Activated T-helper 1 cell treated with anti-CD3 and anti-CD28 coated beads, Interleukin-12 subunit alpha, Interleukin-12 subunit beta, Interleukin-2, Interleukin-4 antibody, amounts not matched to agents 30 ng/mL and 10 ng/mL and 1 ng/mL, durations not matched to agents 14 hours and 24 hours and 36 hours (primary cell): ENCODE measurements at regions not wholly inside any gene's neighbourhood (a gene's known extent, or its start where the extent isn't known, plus 50 kb on each side); places are given as distances from the start of the nearest gene placed in this dataset.
"Not testable (repeated sequence)": the region's sequence is repeated elsewhere in the genome, so short reads cannot be mapped to it uniquely, and the experiment has no call there.

Experiments
- DNase-seq: peaks from one replicate; pipeline ENCODE4 v3.0.0; 2021; ENCODE audit warnings: low spot score
- H3K27ac Mint-ChIP-seq: one replicate; pipeline ENCODE4 v1.8.0; 2021; ENCODE audit warnings: mild to moderate bottlenecking, mixed read lengths
- H3K27me3 Mint-ChIP-seq: one replicate; pipeline ENCODE4 v1.8.0; 2022; ENCODE audit warnings: mild to moderate bottlenecking, moderate library complexity, mixed read lengths; ENCODE audit not compliant: insufficient read depth
- H3K36me3 Mint-ChIP-seq: one replicate; pipeline ENCODE4 v1.8.0; 2021; ENCODE audit warnings: low read depth, mixed read lengths
- H3K4me1 Mint-ChIP-seq: one replicate; pipeline ENCODE4 v1.8.0; 2021; ENCODE audit warnings: low read depth, mixed read lengths
- H3K4me3 Mint-ChIP-seq: one replicate; pipeline ENCODE4 v1.8.0; 2021; ENCODE audit warnings: mild to moderate bottlenecking, moderate library complexity, mixed read lengths
- H3K9me3 Mint-ChIP-seq: one replicate; pipeline ENCODE4 v1.8.0; 2021; ENCODE audit warnings: mixed read lengths
- intact Hi-C: fragments of 100-400 bp; cut with micrococcal nuclease; formaldehyde crosslinking; loops from one replicate; pipeline ENCODE4 v1.15.1; 2024

DNA sequence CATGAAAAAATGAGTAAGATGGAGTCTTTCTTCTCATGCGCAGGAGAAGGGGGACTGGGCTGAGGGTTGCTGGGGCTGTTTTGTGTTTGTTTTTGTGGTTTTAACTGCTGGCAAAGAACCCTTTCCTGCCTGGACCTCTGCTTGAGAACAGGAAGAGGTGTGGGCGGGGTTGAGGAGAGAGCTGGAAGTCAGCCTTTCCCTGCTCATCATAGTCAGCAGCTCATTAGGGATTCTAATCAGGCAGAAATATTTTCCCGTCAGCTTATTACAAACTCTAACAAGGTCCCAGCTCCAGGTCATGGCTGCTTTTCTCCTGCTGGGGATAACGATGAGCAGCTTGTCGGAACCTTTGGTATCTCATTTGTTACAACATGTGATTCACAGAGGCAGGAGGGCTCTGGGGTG, 185.0 kb upstream of the NRXN3 start:
- Mint-ChIP-seq H3K4me1 (peaks cover 18% of the 10 kb centered on the region), H3K36me3 (no peaks in the 10 kb centered on the region), H3K27ac (no peak overlapping the region), H3K27me3 (no peaks in the 10 kb centered on the region), H3K9me3 (no peaks in the 10 kb centered on the region), H3K4me3 (no peak overlapping the region)
- no peak for DNase-seq
- intact Hi-C loops: no loop called here

DNA sequence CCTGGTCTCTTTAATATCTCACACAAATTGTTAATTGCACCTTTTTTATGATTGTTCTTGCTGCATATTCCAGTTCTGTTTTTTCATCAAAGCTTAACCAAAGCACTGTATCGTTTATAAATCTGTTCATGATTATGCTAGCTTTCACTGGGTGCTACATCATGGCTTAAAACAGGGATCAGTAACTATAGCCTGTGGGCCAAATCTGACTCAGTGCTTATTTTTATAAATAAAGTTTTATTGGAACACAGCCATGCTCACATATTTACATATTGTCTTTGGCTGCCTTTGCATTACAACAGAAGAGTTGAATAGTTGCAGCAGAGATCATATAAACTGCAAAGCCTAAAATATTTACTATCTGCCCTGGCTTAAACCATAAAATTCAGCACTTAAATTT, 183.4 kb upstream of the NRXN3 start:
- Mint-ChIP-seq H3K4me3 (no peak overlapping the region), H3K4me1 (peaks cover 13% of the 10 kb centered on the region), H3K27ac (no peak overlapping the region), H3K9me3 (no peaks in the 10 kb centered on the region), H3K27me3 (no peaks in the 10 kb centered on the region), H3K36me3 (no peaks in the 10 kb centered on the region)
- intact Hi-C loops: no loop called here
- no peak for DNase-seq

DNA sequence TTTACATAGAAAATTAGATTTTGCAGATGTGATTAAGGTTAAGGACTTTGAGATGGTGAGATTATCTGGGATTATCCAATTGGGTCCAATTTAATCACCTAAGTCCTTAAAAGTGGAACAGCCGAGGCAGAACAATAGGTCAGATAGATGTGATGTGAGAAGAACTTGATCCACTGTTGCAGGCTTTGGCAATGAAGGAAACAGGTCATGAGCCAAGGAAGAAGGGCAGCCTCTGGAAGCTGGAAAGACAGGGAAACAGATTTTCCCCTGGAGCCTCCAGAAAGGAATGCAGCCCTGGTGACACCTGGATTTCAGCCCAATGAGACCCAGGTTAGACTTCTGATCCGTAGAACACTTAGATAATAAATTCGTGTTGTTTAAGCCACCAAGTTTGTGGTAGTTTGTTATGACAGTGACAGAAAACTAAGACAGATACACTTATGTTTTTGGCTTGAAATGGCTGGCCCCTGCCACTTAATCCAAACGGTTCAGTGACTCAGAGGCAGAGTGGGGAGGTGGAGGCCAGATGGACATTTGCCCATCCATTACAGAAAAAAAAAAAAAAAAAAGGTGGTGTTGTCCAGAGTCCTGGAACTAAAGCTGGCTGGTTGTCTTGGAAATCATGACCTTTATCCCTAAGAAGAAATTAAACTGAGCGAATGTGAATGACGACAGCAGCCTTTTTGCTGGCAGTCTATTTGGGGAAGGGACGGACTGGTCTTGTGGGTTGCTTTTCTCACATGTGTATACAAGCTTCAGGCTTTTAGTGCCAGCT, 181.9 kb upstream of the NRXN3 start:
- Mint-ChIP-seq H3K27me3 (no peaks in the 10 kb centered on the region), H3K4me3 (no peak overlapping the region), H3K36me3 (no peaks in the 10 kb centered on the region), H3K9me3 (no peaks in the 10 kb centered on the region), H3K27ac (no peak overlapping the region), H3K4me1 (peaks cover 13% of the 10 kb centered on the region)
- intact Hi-C loops: no loop called here
- DNase-seq: no peak

DNA sequence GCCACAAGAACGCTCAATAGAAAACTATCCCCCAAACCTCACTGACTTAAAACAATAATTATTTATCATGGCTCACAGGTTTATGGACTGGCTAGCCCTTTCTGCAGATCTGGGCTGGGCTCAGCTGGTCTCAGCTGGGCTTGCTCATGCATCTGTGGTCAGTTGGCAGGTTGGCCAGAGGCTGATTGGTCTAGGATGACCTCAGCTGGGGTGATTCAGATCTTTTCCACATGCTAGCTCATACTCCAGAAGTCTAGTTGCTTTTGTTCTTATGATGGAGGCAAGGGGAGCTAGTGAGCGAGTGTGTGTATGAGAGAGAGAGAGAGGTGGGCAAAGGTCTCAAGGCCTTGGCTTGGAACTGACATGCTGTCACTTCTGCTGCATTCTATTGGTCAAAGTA, 181.2 kb upstream of the NRXN3 start:
- no peak overlapping the region for H3K27ac Mint-ChIP-seq
- H3K9me3 Mint-ChIP-seq: no peaks in the 10 kb centered on the region
- no peak overlapping the region for H3K4me3 Mint-ChIP-seq
- peaks cover 13% of the 10 kb centered on the region for H3K4me1 Mint-ChIP-seq
- H3K36me3 Mint-ChIP-seq: no peaks in the 10 kb centered on the region
- DNase-seq: no peak
- intact Hi-C loops: no loop called here
- no peaks in the 10 kb centered on the region for H3K27me3 Mint-ChIP-seq

DNA sequence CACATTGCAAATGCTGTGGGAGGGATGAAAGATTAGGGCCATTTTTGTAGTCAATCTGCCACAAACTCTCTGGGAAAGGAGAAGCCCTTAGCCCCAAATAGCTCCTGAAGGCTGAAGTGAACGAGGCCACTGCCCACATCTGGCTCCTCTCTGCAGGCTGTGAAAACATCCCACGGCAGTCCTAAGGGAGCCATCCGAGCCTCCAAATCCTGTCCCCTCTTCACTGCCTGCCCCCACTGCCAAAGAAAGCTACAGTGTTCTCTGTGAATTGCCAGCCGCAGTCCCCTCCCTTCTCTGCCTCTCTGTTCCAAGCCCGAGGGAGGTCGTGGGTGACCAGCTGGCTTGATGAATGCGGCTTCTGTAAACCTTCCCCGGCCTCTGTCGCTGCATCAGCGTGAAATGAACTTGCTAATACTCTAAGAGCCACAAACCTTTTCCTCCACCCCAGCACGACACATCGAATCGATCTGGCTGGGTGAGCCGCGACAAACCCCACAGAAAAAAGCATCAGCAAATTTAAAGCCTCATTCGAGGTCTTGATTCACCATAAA, 180.7 kb upstream of the NRXN3 start:
- Mint-ChIP-seq H3K27ac (no peak overlapping the region), H3K36me3 (no peaks in the 10 kb centered on the region)

DNA sequence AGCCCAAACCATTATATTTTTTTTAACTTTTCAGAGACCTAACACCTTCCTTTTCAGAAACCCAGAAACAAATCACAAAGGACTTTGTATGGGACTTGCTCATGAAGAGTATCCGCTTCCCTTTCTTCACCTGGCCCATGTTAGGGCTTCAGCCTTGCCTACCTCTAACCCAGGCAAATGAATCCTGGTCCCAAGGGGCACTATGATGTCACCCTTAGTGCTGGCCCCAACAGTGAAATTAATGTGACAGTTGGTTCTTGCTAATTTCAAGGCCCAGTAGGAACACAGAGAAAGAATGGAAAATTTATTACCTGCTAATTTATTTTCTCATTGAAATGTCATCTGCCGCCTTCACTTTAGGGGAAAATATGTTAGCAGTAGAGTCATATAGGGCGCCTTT, 179.8 kb upstream of the NRXN3 start:
- H3K27me3 Mint-ChIP-seq: no peaks in the 10 kb centered on the region

More for the DNA sequence above, 180.7 kb upstream of the NRXN3 start:
- Mint-ChIP-seq H3K4me3 (no peak overlapping the region), H3K27me3 (no peaks in the 10 kb centered on the region), H3K4me1 (peaks cover 11% of the 10 kb centered on the region), H3K9me3 (no peaks in the 10 kb centered on the region)
- intact Hi-C loops: no loop called here
- no peak for DNase-seq

DNA sequence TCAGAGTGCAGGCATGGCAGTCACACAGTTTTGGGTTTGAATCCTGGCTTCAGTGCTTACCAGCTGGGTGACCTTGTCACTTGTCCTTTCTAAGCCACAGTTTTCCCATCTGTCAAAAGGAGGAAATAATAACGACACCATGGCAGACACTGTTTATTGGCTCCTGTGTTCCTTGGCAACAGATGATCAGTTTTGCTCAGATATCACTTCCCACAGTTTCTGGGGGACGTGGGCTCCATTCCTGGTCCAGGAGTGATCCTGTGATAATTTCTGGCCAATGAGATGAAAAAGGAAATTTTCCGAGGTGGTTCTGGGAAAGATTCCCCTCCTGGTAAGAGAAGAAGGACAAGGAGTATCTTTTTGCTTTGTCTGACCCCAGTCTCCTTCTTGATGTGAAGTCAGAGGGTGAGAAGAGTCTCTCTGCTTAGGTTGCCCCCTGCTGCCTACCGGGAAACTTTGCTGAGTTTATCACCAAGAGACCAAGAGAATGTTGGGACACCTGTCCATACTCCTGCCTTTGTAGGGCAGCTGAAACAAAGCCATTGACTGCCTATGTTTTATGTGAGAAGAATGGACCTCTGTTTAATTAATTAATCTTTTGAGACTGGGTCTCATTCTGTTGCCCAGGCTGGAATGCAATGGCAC, 178.9 kb upstream of the NRXN3 start:
- intact Hi-C loops: loop anchor here (1.0 kb wide), 1 partner anchor 129 kb away; no protein-coding TSS in a partner anchor
- DNase-seq: no peak
- no peaks in the 10 kb centered on the region for H3K9me3 Mint-ChIP-seq
- H3K4me1 Mint-ChIP-seq: no peaks in the 10 kb centered on the region
- no peaks in the 10 kb centered on the region for H3K27me3 Mint-ChIP-seq
- no peaks in the 10 kb centered on the region for H3K36me3 Mint-ChIP-seq
- H3K4me3 Mint-ChIP-seq: no peak overlapping the region
- no peak overlapping the region for H3K27ac Mint-ChIP-seq

More for the DNA sequence above, 179.8 kb upstream of the NRXN3 start:
- no peak overlapping the region for H3K4me3 Mint-ChIP-seq
- no peak overlapping the region for H3K27ac Mint-ChIP-seq
- H3K9me3 Mint-ChIP-seq: no peaks in the 10 kb centered on the region
- H3K4me1 Mint-ChIP-seq: peaks cover 3% of the 10 kb centered on the region
- no peak for DNase-seq
- intact Hi-C loops: no loop called here
- H3K36me3 Mint-ChIP-seq: no peaks in the 10 kb centered on the region

GRCh38 chr14:78005325-78005724, 164.8 kb upstream of the NRXN3 start:
- Mint-ChIP-seq H3K27me3 (peaks cover 10% of the 10 kb centered on the region), H3K4me3 (no peak overlapping the region), H3K27ac (peak overlapping the region; percentile 49), H3K9me3 (peaks cover 56% of the 10 kb centered on the region), H3K4me1 (peaks cover 28% of the 10 kb centered on the region), H3K36me3 (peaks cover 10% of the 10 kb centered on the region)
- intact Hi-C loops: loop anchor here (2.0 kb wide), 1 partner anchor 549 kb away; the partner anchor contains the start of gene VIPAS39
- DNase-seq: peak; percentile 40

DNA sequence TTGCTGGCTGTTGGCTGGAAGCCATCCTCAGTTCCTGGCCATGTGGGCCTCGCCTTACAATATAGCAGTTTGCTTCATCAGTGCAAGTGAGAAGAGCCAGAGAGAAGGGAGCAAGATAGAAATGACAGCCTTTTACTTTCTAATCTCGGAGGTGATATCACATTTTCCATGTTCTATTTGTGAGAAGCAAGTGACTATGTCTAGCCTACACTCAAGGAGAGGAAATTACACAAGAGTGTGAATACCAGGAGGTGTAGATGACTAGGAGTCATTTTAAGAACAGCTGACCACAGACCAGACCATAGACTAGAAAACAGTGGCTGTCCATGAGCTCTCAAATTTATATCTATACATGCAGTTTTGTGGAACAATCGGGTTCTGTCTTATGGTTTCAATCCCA, 163.0 kb upstream of the NRXN3 start:
- Mint-ChIP-seq H3K4me3 (no peak overlapping the region), H3K4me1 (peaks cover 28% of the 10 kb centered on the region), H3K27ac (peak overlapping the region; percentile 82), H3K27me3 (peaks cover 13% of the 10 kb centered on the region), H3K36me3 (peaks cover 10% of the 10 kb centered on the region), H3K9me3 (peaks cover 43% of the 10 kb centered on the region)
- intact Hi-C loops: loop anchor here (1.0 to 2.0 kb wide), 2 partner anchors 42 to 390 kb away; partner anchors contain the start of gene SPTLC2
- no peak for DNase-seq

DNA sequence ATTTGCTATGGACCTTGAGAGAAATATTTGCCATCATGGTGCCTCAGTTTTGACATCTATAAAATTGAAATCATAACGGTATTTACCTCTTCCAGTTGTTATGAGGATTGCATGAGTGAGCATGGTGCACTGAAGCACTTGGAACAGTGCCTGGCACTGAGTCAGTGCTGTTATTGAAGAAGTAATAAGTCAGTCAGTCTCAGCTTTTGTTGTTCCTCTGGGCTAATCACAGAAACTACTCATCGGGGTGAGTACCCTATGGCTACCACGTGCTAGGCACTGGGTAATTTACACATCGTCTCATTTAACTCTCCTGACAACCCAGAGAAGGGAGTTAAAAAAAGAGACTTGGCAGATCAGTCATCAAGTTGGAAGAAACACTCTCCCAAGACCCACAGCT, 159.5 kb upstream of the NRXN3 start:
- peaks cover 19% of the 10 kb centered on the region for H3K4me1 Mint-ChIP-seq
- H3K9me3 Mint-ChIP-seq: peaks cover 10% of the 10 kb centered on the region
- intact Hi-C loops: no loop called here
- peaks cover 15% of the 10 kb centered on the region for H3K27me3 Mint-ChIP-seq
- DNase-seq: no peak
- peaks cover 2% of the 10 kb centered on the region for H3K36me3 Mint-ChIP-seq
- no peak overlapping the region for H3K27ac Mint-ChIP-seq
- no peak overlapping the region for H3K4me3 Mint-ChIP-seq

DNA sequence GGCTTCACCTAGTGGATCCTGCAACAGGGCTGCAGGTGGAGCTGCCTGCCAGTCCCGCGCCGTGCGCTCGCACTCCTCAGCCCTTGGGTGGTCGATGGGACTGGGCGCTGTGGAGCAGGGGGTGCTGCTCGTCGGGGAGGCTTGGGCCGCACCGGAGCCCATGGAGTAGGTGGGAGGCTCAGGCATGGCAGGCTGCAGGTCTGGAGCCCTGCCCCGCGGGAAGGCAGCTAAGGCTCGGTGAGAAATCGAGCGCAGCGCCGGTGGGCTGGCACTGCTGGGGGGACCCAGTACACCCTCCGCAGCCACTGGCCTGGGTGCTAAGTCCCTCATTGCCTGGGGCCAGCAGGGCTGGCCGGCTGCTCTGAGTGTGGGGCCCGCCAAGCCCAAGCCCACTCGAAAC, 156.3 kb upstream of the NRXN3 start:
- intact Hi-C loops: not testable (repeated sequence)

GRCh38 chr14:78016532-78016931, 153.6 kb upstream of the NRXN3 start:
- H3K4me3 Mint-ChIP-seq: no peak overlapping the region
- peaks cover 12% of the 10 kb centered on the region for H3K27me3 Mint-ChIP-seq
- H3K27ac Mint-ChIP-seq: no peak overlapping the region
- intact Hi-C loops: no loop called here
- H3K9me3 Mint-ChIP-seq: no peaks in the 10 kb centered on the region
- H3K4me1 Mint-ChIP-seq: no peaks in the 10 kb centered on the region
- no peak for DNase-seq
- H3K36me3 Mint-ChIP-seq: no peaks in the 10 kb centered on the region

More for the DNA sequence above, 156.3 kb upstream of the NRXN3 start:
- H3K36me3 Mint-ChIP-seq, H3K9me3 Mint-ChIP-seq, H3K4me3 Mint-ChIP-seq, DNase-seq, H3K27ac Mint-ChIP-seq, H3K4me1 Mint-ChIP-seq: not testable (repeated sequence)
- peaks cover 17% of the 10 kb centered on the region for H3K27me3 Mint-ChIP-seq

- Mint-ChIP-seq H3K27ac (no peak overlapping the region), H3K27me3 (peaks cover 9% of the 10 kb centered on the region), H3K4me1 (no peaks in the 10 kb centered on the region), H3K36me3 (no peaks in the 10 kb centered on the region), H3K9me3 (no peaks in the 10 kb centered on the region), H3K4me3 (no peak overlapping the region)
- DNase-seq: no peak
- intact Hi-C loops: no loop called here
Observed at GRCh38 chr14:78018283-78018682, 151.9 kb upstream of the NRXN3 start.
